SK-N-MC (cell line): ENCODE measurements at regions not wholly inside any gene's neighbourhood (a gene's known extent, or its start where the extent isn't known, plus 50 kb on each side); places are given as distances from the start of the nearest gene placed in this dataset.

Experiments
- DNase-seq: peaks from one replicate; pipeline ENCODE4 v3.0.0-alpha.2; 2011; ENCODE audit warnings: low read depth, low spot score
- H3K27ac ChIP-seq: fragments of 200-600 bp; sonication (generic); 2 replicates; pipeline ENCODE4 v1.5.1; 2016; ENCODE audit warnings: mixed run types
- H3K36me3 ChIP-seq: fragments of 200-600 bp; sonication (generic); 2 replicates; pipeline ENCODE4 v1.6.1; 2017; ENCODE audit warnings: antibody characterized with exemption, low read length, mixed read lengths; ENCODE audit not compliant: insufficient read depth
- H3K4me3 ChIP-seq: fragments of 200-600 bp; sonication (generic); 2 replicates; pipeline ENCODE4 v1.5.1; 2016
- H3K9ac ChIP-seq: fragments of 200-600 bp; sonication (generic); 2 replicates; pipeline ENCODE4 v1.8.0; 2017; ENCODE audit warnings: mixed run types, mixed read lengths; ENCODE audit not compliant: insufficient read length
- H3K9me3 ChIP-seq: fragments of 200-600 bp; sonication (generic); 2 replicates; pipeline ENCODE4 v1.6.1; 2017; ENCODE audit warnings: low read depth, mild to moderate bottlenecking, antibody characterized with exemption, low read length, moderate library complexity, mixed read lengths
- EZH2 ChIP-seq: fragments of 200-600 bp; sonication (generic); IDR thresholded peaks from one replicate; pipeline ENCODE4 v1.6.1; 2017; ENCODE audit warnings: antibody characterized with exemption
- FOXP2 ChIP-seq: optimal IDR thresholded peaks from 2 replicates; pipeline ENCODE3; 2011; ENCODE audit warnings: mild to moderate bottlenecking, moderate library complexity; ENCODE audit not compliant: insufficient read depth; ENCODE audit errors: extremely low read length, control extremely low read depth
- POLR2AphosphoS5 ChIP-seq: IDR thresholded peaks from 2 replicates; pipeline ENCODE4 v1.6.1; 2012; ENCODE audit warnings: mild to moderate bottlenecking, low read depth, low read length, borderline replicate concordance

DNA sequence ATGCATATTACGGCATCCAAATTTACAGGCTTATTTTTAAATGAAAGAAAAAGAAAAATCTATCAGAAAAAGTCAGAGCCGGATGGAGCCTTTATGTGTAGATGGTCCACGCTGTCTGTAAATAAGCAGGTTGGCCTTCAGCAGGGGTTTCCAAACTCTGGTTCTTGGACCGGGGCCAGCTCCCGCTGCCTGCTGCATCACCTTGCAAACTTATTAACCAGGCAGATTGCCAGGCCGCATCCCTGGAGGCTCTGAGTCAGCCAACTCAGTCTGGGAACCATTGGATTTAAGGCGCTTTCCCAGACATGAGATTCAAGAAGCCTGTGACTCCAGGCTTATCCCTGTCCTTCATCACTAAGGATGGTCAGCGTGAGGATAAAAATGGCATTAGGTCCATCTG lies 212.4 kb downstream of the OPA1 start:
- Histone ChIP-seq H3K9ac (no peak overlapping the region), H3K27ac (no peak overlapping the region), H3K36me3 (no peaks in the 10 kb centered on the region), H3K4me3 (no peak overlapping the region), H3K9me3 (no peaks in the 10 kb centered on the region)
- DNase-seq: no peak
- TF ChIP-seq EZH2: no peak
- peak; percentile 23 for TF ChIP-seq FOXP2
- no peak for TF ChIP-seq POLR2AphosphoS5

DNA sequence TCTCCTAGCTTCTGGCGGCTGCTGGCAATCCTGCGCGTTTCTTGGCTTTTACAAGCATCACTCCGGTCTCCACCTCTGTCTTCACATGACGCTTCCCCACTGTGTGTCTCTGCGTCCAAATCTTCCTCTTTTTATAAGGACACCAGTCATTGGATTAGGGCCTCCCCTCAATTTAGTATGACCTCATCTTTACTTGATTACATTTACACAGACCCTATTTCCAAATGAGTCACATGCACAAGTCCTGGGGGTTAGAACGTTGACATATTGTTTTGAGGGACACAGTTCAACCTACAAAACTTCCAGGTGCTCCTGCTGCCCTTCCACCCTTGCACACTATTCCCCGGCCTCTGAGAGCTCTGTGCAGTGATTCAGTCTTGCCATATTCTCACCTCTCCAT lies 215.3 kb downstream of the OPA1 start:
- DNase-seq: no peak
- no peaks in the 10 kb centered on the region for H3K36me3 ChIP-seq
- H3K9ac ChIP-seq: no peak overlapping the region
- no peak for TF ChIP-seq FOXP2
- no peak for TF ChIP-seq POLR2AphosphoS5
- no peak overlapping the region for H3K27ac ChIP-seq
- no peak overlapping the region for H3K4me3 ChIP-seq
- no peaks in the 10 kb centered on the region for H3K9me3 ChIP-seq

DNA sequence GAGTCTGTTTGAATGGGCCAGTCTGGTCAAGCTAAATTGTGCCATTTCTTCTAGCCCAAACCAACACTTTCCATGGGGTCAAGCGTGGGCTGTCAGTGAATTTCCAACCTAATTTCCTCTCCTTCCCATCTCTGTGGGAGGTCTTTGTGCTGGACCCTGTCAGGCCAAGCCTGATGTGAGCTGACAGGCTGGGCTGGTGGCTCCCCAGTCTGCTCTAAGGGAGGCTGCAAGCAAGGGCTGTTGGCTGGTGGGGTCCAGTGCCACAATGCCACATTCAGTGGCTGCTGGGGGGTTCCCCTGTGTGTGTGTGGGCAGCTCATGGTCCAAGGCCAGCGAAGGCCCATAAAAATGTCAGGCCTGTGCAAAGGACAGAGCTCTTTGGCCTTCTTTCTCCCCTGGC lies 216.1 kb downstream of the OPA1 start:
- H3K9ac ChIP-seq: no peak overlapping the region
- no peak for DNase-seq
- H3K36me3 ChIP-seq: no peaks in the 10 kb centered on the region
- H3K4me3 ChIP-seq: no peak overlapping the region
- H3K9me3 ChIP-seq: no peaks in the 10 kb centered on the region
- TF ChIP-seq FOXP2: no peak
- no peak for TF ChIP-seq POLR2AphosphoS5
- TF ChIP-seq EZH2: no peak
- H3K27ac ChIP-seq: no peak overlapping the region

DNA sequence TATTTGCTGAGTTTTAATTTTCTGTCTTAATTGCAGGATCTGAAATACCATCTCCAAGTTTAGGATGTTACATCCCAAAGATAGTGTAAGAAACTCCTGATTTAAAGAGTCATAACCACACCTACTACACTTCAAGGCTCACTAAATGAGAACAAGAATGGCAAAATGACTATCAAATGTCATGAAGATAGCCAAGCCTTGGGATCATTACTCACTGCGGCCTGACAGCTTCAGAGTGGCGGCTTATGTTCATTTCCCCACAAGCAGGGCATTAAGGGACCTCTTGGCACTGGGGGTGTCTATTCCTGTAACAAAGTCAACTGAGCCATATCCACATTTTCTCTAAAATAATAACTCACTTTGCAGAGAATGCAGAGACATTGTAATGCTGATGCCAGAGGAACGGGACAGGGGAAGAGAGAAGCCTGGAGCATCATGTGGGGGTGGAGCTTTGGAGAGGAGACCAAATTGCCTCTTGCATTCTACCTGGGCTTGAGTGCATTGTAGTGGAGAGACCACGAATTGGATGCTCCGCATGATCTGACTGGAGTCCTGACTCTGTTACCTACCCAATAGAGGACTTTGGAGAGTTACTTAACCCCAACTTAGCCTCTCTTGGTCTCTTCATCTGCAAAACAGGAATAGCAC lies 219.2 kb downstream of the OPA1 start:
- Histone ChIP-seq H3K4me3 (no peak overlapping the region), H3K36me3 (no peaks in the 10 kb centered on the region), H3K9ac (no peak overlapping the region), H3K9me3 (no peaks in the 10 kb centered on the region), H3K27ac (no peak overlapping the region)
- no peak for DNase-seq
- no peak for TF ChIP-seq FOXP2
- no peak for TF ChIP-seq POLR2AphosphoS5
- no peak for TF ChIP-seq EZH2

DNA sequence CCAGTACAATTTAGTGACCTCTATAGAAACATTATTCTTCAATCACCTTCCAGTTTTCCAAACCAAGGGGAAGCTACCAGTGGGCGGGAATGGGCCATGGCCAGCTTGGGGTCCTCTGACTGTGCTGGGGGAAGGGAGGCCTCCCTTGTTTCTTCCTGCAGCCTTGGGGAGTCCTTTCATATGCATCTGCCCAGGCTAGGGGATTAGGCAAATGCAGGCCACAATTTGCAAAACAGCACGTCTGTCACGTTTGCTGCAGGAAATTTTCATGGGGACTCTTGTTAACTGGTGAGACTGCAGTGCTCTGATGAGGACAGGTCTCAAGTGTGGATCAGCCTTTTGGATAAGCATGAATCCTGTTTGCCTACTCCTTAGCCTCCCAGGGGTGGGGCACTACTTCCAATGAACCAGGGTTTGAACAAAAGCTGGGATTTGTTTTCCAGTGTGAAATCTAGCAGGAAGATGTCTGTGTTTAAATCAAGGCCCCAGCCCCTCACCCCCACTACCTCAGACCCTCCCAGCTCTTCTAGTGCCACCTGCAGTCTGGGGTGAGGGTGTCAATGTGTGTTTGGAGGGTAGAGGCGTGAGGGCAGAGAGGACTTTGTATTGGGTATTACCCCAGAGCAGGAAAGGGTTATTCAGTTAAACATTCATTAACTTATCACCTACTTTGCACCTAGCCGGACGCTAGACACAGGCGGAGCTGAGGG lies 219.9 kb downstream of the OPA1 start:
- no peak overlapping the region for H3K4me3 ChIP-seq
- DNase-seq: no peak
- TF ChIP-seq POLR2AphosphoS5 (no peak), EZH2 (no peak), FOXP2 (no peak)
- H3K9me3 ChIP-seq: no peaks in the 10 kb centered on the region
- H3K9ac ChIP-seq: no peak overlapping the region
- no peak overlapping the region for H3K27ac ChIP-seq
- no peaks in the 10 kb centered on the region for H3K36me3 ChIP-seq

DNA sequence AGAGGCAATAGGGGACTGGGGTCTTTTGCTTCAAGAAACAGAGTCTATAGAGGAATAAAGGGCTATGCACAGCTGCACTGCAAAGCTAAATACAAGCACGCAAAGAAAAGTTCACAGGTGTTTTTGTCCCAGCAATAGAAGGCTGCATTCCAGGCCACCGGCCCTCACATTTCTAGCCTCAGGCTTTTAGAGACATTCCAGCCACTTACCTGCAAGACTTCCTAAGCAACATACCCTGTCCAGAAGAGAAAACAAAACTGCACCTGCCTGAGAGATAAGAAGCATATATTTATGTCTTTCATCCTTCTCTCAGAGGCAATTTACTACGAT lies 220.5 kb downstream of the OPA1 start:
- TF ChIP-seq POLR2AphosphoS5: no peak
- TF ChIP-seq FOXP2: no peak
- no peak for TF ChIP-seq EZH2
- Histone ChIP-seq H3K27ac (no peak overlapping the region), H3K9ac (no peak overlapping the region), H3K4me3 (no peak overlapping the region), H3K9me3 (no peaks in the 10 kb centered on the region), H3K36me3 (no peaks in the 10 kb centered on the region)
- DNase-seq: no peak

DNA sequence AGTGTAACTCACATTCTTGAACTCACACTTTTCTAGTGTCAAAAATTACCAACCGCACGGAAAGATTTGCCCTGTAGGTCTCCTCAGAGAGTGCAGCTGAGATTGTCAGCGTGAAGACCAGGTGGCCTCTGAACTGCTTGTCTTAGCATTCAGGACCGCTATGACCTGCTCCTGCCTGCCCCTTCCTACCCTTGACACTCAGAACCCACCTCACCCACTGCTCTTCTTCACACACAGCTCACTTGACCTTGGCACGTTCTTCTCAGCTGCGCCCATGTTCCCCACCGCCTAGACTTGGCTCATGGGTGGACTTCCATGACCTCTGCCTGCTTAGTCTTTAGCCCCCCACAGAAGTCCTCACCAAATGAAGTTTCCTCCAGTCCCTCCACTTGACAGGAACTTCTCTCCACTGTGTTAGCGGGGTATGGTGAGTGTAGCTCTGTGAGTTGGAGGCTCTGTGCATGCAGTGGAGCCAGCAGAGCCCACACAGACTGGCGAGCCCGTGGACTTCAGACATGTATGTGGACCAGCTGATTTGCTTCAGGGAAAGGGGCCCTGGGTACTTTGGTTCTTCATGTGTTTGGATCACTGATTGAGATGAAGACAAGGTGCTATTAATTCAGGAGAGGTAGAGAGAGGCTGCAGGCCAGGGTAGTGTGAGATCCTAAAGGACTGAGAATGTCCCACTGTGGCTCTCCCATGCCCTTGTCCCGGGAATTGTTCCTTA lies 221.3 kb downstream of the OPA1 start:
- no peak overlapping the region for H3K27ac ChIP-seq

DNA sequence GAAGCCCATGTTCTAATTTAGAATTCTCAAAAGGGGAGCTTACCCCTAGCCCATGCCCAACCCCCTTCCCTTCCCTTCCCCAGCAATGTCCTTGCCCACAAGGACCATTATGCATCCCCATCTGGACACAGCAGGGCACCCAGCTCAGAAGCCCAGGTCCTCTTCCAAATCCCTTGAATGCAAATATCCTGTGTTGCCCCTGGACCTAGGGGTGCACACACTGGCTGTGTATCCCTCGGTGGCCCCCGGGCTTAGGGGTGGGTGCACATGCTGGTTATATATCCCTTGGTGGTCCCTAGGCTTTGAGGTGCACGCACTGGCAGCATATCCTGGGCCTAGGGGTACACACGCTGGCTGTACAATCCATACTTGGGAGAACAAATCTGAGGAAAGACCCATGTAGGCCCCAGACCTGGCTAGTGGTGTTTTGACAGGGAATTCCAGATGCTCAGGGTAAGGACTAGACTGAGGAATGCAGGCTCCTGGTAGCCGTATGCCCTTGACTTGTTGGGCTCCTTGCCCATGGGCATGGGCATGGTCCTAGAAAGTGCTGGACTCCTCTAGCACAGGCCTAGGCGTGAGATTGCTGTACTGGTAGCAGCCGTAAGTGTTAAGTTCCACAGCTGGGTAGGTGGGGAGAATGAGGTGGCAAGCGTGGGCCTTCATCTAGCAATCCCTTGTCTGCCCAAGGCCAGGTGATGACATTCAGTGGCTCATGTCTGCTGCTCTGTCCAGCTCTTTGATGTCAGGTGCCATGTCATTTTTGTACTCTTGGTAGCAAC lies 222.4 kb downstream of the OPA1 start:
- Histone ChIP-seq H3K36me3 (no peaks in the 10 kb centered on the region), H3K9ac (no peak overlapping the region), H3K4me3 (no peak overlapping the region), H3K27ac (no peak overlapping the region), H3K9me3 (no peaks in the 10 kb centered on the region)
- no peak for DNase-seq
- no peak for TF ChIP-seq FOXP2
- no peak for TF ChIP-seq POLR2AphosphoS5
- no peak for TF ChIP-seq EZH2

More for the DNA sequence above, 221.3 kb downstream of the OPA1 start:
- Histone ChIP-seq H3K36me3 (no peaks in the 10 kb centered on the region), H3K9me3 (no peaks in the 10 kb centered on the region), H3K4me3 (no peak overlapping the region), H3K9ac (no peak overlapping the region)
- TF ChIP-seq FOXP2: no peak
- TF ChIP-seq EZH2: no peak
- TF ChIP-seq POLR2AphosphoS5: no peak
- DNase-seq: no peak
